Small intestine (tissue), 7 donors: ENCODE measurements at regions not wholly inside any gene's neighbourhood (a gene's known extent, or its start where the extent isn't known, plus 50 kb on each side); places are given as distances from the start of the nearest gene placed in this dataset.

Experiments used
- DNase-seq, 2 donors: peaks; one replicate each; pipeline versions ENCODE4 v3.0.0 to v3.0.0-alpha.2; 2013
- FAIRE-seq: peaks from 2 replicates; lab custom pipeline; 2012; peaks lifted over from hg19 to GRCh38; lab: Jason Lieb, UNC
- H3K27ac ChIP-seq, 3 donors: one replicate each; pipeline ENCODE4 v1.5.1; 2013; ENCODE audit warnings: low read length in 2 of 3, mild to moderate bottlenecking in 2 of 3, control low read depth in 1 of 3, inconsistent platforms in 1 of 3, low read depth in 1 of 3, moderate library complexity in 1 of 3
- H3K27me3 ChIP-seq, 3 donors: one replicate each; pipeline ENCODE4 v1.6.1; 2013; ENCODE audit warnings: low read length in 3 of 3, inconsistent platforms in 1 of 3; ENCODE audit not compliant: control insufficient read depth in 3 of 3, insufficient read depth in 3 of 3
- H3K36me3 ChIP-seq, 3 donors: one replicate each; pipeline ENCODE4 v1.6.1; 2013; ENCODE audit warnings: low read length in 3 of 3, inconsistent platforms in 1 of 3, low read depth in 1 of 3, mild to moderate bottlenecking in 1 of 3, moderate library complexity in 1 of 3; ENCODE audit not compliant: control insufficient read depth in 3 of 3, insufficient read depth in 2 of 3
- H3K4me1 ChIP-seq, 3 donors: one replicate each; pipeline ENCODE4 v1.6.1; 2013; ENCODE audit warnings: low read length in 2 of 3, inconsistent platforms in 1 of 3, low read depth in 1 of 3, mild to moderate bottlenecking in 1 of 3, moderate library complexity in 1 of 3; ENCODE audit not compliant: control insufficient read depth in 3 of 3, insufficient read depth in 2 of 3
- H3K4me3 ChIP-seq, 3 donors: one replicate each; pipeline ENCODE4 v1.5.1; 2013; ENCODE audit warnings: low read length in 3 of 3, control low read depth in 1 of 3, inconsistent platforms in 1 of 3, low read depth in 1 of 3, mild to moderate bottlenecking in 1 of 3, moderate library complexity in 1 of 3
- H3K9me3 ChIP-seq, 2 donors: one replicate each; pipeline ENCODE4 v1.6.1; 2013; ENCODE audit warnings: low read depth in 1 of 2, low read length in 1 of 2; ENCODE audit not compliant: control insufficient read depth in 2 of 2, insufficient read depth in 1 of 2
- WGBS, 3 donors: extraction: QIAGEN DNeasy Blood & Tissue Kit; methylation state at CpG; one replicate each; pipeline ENCODE4 v1.1.7; 2013; 5-methylcytosine and 5-hydroxymethylcytosine counted together
- donor health status: healthy with polysubstance abuse.
- donor health status: control.
- donor health status: control.
- donor health status: Bipolar disorder and iron deficiency.
- donor health status: healthy.

- no peaks in the 10 kb centered on the region for H3K4me1 ChIP-seq
- H3K27me3 ChIP-seq = no peaks in the 10 kb centered on the region
- no peak overlapping the region for H3K27ac ChIP-seq
- no peak for DNase-seq
- no peak for FAIRE-seq
- no peaks in the 10 kb centered on the region for H3K9me3 ChIP-seq
- WGBS, 3 donors = 51 to 75% (median 57%) methylated on average over 2 of the region's 2 CpGs
- no peak overlapping the region for H3K4me3 ChIP-seq
- no peaks in the 10 kb centered on the region for H3K36me3 ChIP-seq
Measured at GRCh38 chr1:101379950-101380349, 143.1 kb downstream of the S1PR1 start.

GRCh38 chr1:101382135-101382534 is 145.3 kb downstream of the S1PR1 start:
- no peak for FAIRE-seq
- WGBS, 3 donors = 27 to 46% (median 44%) methylated on average over 3 of the region's 3 CpGs

GRCh38 chr1:101388904-101389546 is 152.2 kb downstream of the S1PR1 start:
- Histone ChIP-seq H3K4me3 (no peak overlapping the region), H3K36me3 (no peaks in the 10 kb centered on the region), H3K27ac (no peak overlapping the region), H3K4me1 (no peaks in the 10 kb centered on the region), H3K9me3 (no peaks in the 10 kb centered on the region), H3K27me3 (no peaks in the 10 kb centered on the region)
- DNase-seq (no peak), FAIRE-seq (no peak)

More at GRCh38 chr1:101382135-101382534, 145.3 kb downstream of the S1PR1 start:
- Histone ChIP-seq H3K9me3 (no peaks in the 10 kb centered on the region), H3K27me3 (no peaks in the 10 kb centered on the region), H3K4me1 (no peaks in the 10 kb centered on the region), H3K36me3 (no peaks in the 10 kb centered on the region), H3K27ac (no peak overlapping the region), H3K4me3 (no peak overlapping the region)
- no peak for DNase-seq

- DNase-seq (no peak), FAIRE-seq (no peak)
- H3K36me3 ChIP-seq = no peaks in the 10 kb centered on the region
- no peak overlapping the region for H3K27ac ChIP-seq
- no peaks in the 10 kb centered on the region for H3K9me3 ChIP-seq
- WGBS, 3 donors = 30 to 61% (median 36%) methylated on average over 2 of the region's 2 CpGs
- H3K4me3 ChIP-seq = no peak overlapping the region
- no peaks in the 10 kb centered on the region for H3K4me1 ChIP-seq
- no peaks in the 10 kb centered on the region for H3K27me3 ChIP-seq
Measured at GRCh38 chr1:101389547-101389929, 152.7 kb downstream of the S1PR1 start.

- 71 to 78% (median 74%) methylated on average over 4 of the region's 4 CpGs for WGBS, 3 donors
- DNase-seq (no peak), FAIRE-seq (no peak)
- Histone ChIP-seq H3K36me3 (no peaks in the 10 kb centered on the region), H3K9me3 (no peaks in the 10 kb centered on the region), H3K27me3 (no peaks in the 10 kb centered on the region), H3K27ac (no peak overlapping the region), H3K4me1 (no peaks in the 10 kb centered on the region), H3K4me3 (no peak overlapping the region)
Measured at GRCh38 chr1:101392552-101392951, 155.7 kb downstream of the S1PR1 start.

GRCh38 chr1:101394041-101394440 is 157.2 kb downstream of the S1PR1 start:
- Histone ChIP-seq H3K4me3 (no peak overlapping the region), H3K9me3 (no peaks in the 10 kb centered on the region), H3K4me1 (no peaks in the 10 kb centered on the region), H3K27ac (no peak overlapping the region), H3K36me3 (no peaks in the 10 kb centered on the region), H3K27me3 (no peaks in the 10 kb centered on the region)
- FAIRE-seq = no peak
- 71 to 79% (median 73%) methylated on average over 2 of the region's 2 CpGs for WGBS, 3 donors
- no peak for DNase-seq

- Histone ChIP-seq H3K4me3 (no peak overlapping the region), H3K27ac (no peak overlapping the region), H3K4me1 (no peaks in the 10 kb centered on the region), H3K27me3 (no peaks in the 10 kb centered on the region), H3K36me3 (no peaks in the 10 kb centered on the region), H3K9me3 (no peaks in the 10 kb centered on the region)
- FAIRE-seq = no peak
- DNase-seq = no peak
- 55 to 79% (median 64%) methylated on average over 3 of the region's 3 CpGs for WGBS, 3 donors
Measured at GRCh38 chr1:101399222-101399621, 162.4 kb downstream of the S1PR1 start.

DNA sequence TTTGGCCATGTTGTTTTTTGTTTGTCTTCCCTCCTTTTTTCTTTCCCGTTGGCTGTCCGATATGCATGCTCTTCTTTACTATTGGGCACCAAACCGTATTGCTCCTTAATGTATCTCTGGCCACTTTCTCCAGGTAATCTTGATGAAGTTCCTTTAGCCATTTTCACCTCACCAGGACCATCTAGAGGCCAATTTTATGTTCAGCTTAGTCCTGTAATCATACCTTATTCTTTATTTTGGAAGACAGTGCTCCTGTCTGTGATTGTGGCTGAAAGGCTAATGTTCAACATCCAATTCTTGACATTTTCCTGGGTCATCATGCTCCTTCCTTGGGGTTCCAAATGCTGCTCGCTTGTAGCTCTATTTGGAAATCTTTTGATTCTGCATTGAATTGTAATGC is 169.5 kb downstream of the S1PR1 start:
- Histone ChIP-seq H3K36me3 (no peaks in the 10 kb centered on the region), H3K27me3 (no peaks in the 10 kb centered on the region), H3K4me1 (no peaks in the 10 kb centered on the region), H3K27ac (no peak overlapping the region), H3K9me3 (no peaks in the 10 kb centered on the region), H3K4me3 (no peak overlapping the region)
- FAIRE-seq (no peak), DNase-seq (no peak)
- WGBS, 3 donors = 81 to 87% (median 86%) methylated on average over 4 of the region's 4 CpGs

DNA sequence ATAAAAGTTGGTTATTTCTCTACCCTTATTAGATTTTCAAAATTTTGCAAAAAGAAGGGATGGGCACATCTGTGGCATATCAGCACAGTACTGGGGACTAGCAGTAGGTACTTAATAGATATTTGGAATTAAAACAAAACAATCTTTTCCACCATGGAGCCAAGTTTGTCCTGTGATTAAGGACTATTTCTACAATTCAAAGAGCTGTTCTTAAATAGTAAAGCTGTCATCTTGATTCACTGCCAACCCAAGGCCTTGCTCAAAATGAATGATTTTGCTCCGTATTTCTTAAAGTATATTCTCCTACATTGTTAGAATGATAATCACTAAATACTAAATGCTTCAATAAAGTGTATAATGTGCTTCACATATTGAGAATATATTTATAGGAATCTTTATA is 169.9 kb downstream of the S1PR1 start:
- Histone ChIP-seq H3K27ac (no peak overlapping the region), H3K9me3 (no peaks in the 10 kb centered on the region), H3K4me3 (no peak overlapping the region), H3K27me3 (no peaks in the 10 kb centered on the region), H3K4me1 (no peaks in the 10 kb centered on the region), H3K36me3 (no peaks in the 10 kb centered on the region)
- WGBS, 3 donors = 83 to 97% (median 93%) methylated on average over 1 of the region's 1 CpG
- FAIRE-seq = no peak
- DNase-seq = no peak
